Fibroblast of the aortic adventitia (primary cell): ENCODE measurements at regions not wholly inside any gene's neighbourhood (a gene's known extent, or its start where the extent isn't known, plus 50 kb on each side); places are given as distances from the start of the nearest gene placed in this dataset.

Source experiments
- DNase-seq: peaks from one replicate; pipeline ENCODE4 v3.0.0-alpha.2; 2010; ENCODE audit warnings: low read depth
- H3K4me3 ChIP-seq: 2 replicates; pipeline ENCODE4 v1.5.1; 2011; ENCODE audit warnings: low read depth, mild to moderate bottlenecking, control low read depth, low read length, moderate library complexity
- CTCF ChIP-seq: IDR thresholded peaks from 2 replicates; pipeline ENCODE4 v1.5.1; 2011; ENCODE audit warnings: mild to moderate bottlenecking, low read length, control low read depth, inconsistent platforms; ENCODE audit not compliant: insufficient read depth

- H3K4me3 ChIP-seq: no peak overlapping the region
- DNase-seq: no peak
- no peak for TF ChIP-seq CTCF
These were observed 562.1 kb upstream of the PCDH9 start for GRCh38 chr13:67792151-67792676.

DNA sequence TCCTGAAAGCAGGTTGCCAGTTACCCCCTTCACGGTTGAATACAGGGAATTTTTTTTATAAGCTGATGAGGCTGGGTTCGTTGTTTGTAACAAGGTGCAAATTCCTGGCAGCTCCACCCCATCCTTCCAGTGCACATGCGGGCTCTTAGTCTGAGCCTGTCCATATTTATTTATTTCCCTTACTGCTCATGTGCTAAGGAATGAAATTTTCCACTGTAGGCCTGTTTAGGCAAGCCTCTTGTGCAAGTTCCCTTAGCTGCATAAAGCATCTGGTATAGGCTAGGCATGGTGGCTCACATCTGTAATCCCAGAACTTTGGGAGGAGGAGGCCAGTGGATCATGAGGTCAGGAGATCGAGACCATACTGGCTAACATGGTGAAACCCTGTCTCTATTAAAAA is 560.9 kb upstream of the PCDH9 start:
- TF ChIP-seq CTCF: no peak
- no peak for DNase-seq
- no peak overlapping the region for H3K4me3 ChIP-seq

GRCh38 chr13:67776151-67776550 is 546.0 kb upstream of the PCDH9 start:
- no peak for TF ChIP-seq CTCF
- no peak for DNase-seq

DNA sequence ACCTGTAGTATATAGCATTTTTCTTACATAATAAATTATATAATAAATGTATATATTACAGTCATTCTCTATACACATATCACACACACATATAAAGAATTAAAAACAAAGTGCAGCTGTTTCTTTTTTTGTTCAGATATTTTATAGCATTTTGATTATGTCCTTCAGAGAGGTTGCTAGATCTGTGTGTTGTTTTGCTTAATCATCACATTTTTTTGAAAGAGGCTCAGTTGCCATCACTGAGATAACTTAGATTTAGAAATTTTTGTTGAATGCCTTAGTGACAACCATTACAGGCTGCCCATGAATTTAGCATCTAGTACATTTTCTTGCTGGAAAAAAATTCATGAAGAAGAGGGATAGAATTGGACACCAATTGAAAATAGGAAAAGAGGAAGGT is 545.2 kb upstream of the PCDH9 start:
- no peak for TF ChIP-seq CTCF

More at GRCh38 chr13:67776151-67776550, 546.0 kb upstream of the PCDH9 start:
- no peak overlapping the region for H3K4me3 ChIP-seq

DNA sequence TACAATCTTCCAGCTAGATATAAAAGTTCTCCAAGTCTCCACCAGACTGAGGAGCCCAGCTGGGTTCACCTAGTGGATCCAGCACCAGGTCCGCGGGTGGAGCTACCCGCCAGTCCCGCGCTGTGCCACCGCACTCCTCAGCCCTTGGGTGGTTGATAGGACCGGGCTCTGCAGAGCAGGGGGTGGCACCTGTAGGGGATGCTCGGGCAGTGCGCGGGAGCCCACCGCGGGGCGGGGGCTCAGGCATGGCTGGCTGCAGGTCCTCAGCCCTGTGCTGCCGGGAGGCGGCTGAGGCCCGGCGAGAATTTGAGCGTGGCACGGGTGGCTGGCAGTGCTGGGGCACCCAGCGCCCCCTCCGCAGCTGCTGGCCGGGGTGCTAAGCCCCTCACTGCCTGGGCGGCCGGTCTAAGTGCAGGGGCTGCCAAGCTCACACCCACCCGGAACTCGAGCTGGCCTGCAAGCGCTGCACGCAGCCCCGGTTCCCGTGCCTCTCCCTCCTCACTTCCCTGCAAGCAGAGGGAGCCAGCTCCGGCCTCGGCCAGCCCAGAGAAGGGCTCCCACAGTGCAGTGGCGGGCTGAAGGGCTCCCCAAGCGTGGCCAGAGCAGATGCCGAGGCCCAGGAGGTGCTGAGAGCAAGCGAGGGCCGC is 542.8 kb upstream of the PCDH9 start:
- no peak for DNase-seq
- no peak for TF ChIP-seq CTCF
- no peak overlapping the region for H3K4me3 ChIP-seq

More for the DNA sequence above, 545.2 kb upstream of the PCDH9 start:
- no peak overlapping the region for H3K4me3 ChIP-seq
- no peak for DNase-seq

DNA sequence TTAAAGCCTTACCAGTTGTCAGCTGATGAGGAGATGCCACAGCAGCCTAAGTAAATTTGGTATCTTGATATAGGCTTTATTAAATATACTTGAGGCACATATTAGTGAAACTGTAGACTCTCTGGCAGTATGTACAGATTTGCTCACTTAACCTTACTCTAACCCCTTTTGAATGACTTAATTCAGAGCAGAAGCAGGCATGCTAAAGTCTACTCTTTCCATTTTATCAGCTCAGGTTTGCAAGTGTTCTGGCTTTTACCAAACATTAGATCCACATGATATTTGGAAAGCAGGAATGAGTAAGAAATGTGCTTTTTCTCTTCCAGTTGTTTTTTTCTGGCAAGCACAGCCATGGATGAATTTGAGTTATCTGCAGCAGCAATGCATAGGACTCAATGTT is 541.0 kb upstream of the PCDH9 start:
- no peak for DNase-seq
- no peak for TF ChIP-seq CTCF
- H3K4me3 ChIP-seq: no peak overlapping the region

GRCh38 chr13:67769987-67770341 is 539.8 kb upstream of the PCDH9 start:
- no peak overlapping the region for H3K4me3 ChIP-seq
- no peak for TF ChIP-seq CTCF
- DNase-seq: no peak
